ENCODE measurements at regions not wholly inside any gene's neighbourhood (a gene's known extent, or its start where the extent isn't known, plus 50 kb on each side); places are given as distances from the start of the nearest gene placed in this dataset.
A peak's percentile ranks its signal among the peaks of the same experiment; 100 is the strongest.

DNA sequence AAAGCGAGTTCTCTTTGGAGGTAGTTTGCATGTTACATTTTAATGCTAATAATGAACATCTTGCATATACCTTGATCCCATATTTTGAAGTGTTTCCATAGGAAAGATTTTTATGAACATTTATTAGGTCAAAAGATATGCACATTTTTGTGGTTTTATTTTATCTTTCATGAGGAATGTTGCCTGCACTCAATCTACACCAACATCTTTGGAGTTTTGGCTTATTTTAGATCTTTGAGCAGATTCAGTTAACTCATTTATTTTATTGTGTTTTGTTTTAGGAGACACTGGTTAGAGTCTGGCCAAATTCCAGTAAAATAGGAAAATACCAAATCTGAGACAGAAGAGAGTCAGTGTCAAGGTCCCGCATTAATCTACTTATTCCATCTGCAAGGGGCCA lies 540.9 kb downstream of the RNF144A start:
- DNase-seq (ENCODE audit: low read depth in 3 of 3): no peak

- peak in 1 of 3 experiments; percentile 20 for DNase-seq (ENCODE audit: low read depth in 3 of 3)
Measured at GRCh38 chr2:7467782-7468447, 550.7 kb downstream of the RNF144A start.

- no peak for DNase-seq (ENCODE audit: low read depth in 3 of 3)
Measured at GRCh38 chr2:7468448-7468828, 551.2 kb downstream of the RNF144A start.

DNA sequence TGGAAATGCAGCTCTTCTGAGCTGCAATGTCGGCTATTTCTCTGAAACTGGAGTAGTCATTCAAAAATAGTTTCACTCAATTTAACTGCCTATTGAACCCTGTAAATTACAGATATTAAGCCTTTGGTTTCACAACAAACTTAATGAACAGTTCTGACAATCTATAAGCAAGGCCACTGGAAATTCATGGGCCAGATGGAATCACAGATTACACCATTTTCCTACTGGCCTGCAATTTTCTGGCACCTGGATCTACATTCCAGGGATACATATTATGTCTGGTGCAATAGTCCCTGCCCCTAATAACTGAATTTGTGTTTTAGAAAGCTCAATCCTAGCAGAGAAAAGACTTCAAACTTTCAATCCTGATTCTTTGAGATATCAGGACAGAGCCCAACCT lies 551.7 kb downstream of the RNF144A start:
- DNase-seq (ENCODE audit: low read depth in 3 of 3): no peak

GRCh38 chr2:7471185-7471584 lies 554.0 kb downstream of the RNF144A start:
- no peak for DNase-seq (ENCODE audit: low read depth in 3 of 3)

DNA sequence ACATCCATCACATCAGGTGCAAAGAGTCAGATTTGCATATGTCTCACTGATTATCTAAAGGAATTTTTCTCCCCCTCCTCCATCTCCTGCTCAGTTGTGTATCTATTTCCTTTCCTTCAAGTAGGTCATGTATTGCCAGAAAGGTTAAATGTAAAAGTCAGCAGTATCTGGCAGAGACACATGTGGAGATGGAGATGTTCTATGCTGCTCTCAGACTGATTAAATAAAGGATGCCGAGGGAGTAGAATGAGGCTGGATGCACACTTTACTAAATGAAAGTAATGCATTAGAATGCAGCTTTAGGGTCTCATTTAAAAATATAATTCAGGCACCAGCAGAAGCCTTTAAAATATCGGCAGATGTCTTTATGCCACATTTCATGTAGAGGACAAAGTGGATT lies 555.3 kb downstream of the RNF144A start:
- no peak for DNase-seq (ENCODE audit: low read depth in 3 of 3)

DNA sequence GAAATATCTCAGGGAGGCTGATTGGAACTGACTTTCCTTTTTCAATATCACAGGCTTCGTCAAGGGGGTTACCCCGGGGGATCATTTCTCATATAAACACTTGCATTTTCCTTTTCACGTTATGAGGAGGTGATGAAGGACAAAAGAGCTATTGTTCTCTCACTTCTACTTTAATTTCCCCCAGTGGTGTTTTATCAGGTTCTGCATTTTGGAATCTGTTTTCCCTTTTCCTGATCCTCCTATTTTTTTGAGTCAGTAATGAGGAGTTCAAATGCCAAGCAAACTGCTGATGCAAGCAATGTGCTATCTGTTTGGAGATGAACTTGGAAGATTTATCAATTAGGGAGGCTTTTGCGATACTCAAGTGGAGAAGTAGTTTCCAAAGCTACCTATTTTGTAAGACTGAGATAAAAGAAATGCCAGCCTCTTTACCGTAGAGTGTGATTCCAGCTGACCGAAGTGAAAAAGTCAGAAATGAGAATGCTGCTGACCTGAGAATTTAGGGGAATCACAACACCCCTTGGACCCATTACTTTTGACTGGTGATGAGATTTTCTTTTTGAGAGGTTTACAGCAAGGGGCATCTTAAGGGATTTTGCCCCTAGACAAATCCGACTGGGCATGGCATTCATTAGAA lies 556.0 kb downstream of the RNF144A start:
- DNase-seq (ENCODE audit: low read depth in 3 of 3): no peak

GRCh38 chr2:7476371-7476770 lies 559.2 kb downstream of the RNF144A start:
- DNase-seq (ENCODE audit: low read depth in 3 of 3): no peak

DNA sequence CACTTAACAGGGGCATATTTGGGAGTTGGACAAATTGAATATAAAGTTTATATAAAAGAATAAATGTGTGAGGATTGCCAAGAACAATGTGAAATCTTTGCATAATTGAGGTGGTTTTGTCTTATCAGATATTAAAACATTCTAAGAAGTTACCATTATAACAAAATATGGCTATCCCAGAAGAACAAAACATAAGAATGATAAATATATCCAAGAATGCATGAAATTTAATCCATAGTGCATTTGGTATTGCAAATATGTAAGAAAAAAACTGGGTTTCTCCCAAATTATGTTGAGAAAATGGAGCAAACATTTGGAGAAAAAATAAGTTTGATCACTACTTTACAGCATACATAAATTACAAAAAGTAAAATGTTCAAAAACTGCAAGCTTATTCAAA lies 562.4 kb downstream of the RNF144A start:
- DNase-seq (ENCODE audit: low read depth in 3 of 3): no peak

DNA sequence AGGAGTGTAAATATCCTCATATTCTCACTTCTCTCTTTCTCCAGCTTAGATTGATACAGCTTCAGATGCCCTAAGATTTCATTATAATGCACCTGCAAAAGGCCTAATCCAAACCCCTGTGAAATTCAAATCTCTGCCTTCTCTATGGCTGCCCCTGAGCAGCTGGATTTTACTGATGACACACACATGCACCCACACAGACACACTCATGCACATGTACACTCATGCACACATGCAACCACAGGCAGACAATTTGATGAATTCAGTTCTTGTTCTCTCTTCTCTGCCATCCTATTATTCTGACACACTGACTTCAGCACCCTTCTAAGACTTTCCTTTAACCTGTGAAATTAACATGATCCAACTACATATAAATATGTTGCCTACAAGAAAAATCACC lies 563.2 kb downstream of the RNF144A start:
- no peak for DNase-seq (ENCODE audit: low read depth in 3 of 3)

GRCh38 chr2:7490672-7491071 lies 573.5 kb downstream of the RNF144A start:
- no peak for DNase-seq (ENCODE audit: low read depth in 3 of 3)

GRCh38 chr2:7492719-7493118 lies 575.5 kb downstream of the RNF144A start:
- no peak for DNase-seq (ENCODE audit: low read depth in 3 of 3)

DNA sequence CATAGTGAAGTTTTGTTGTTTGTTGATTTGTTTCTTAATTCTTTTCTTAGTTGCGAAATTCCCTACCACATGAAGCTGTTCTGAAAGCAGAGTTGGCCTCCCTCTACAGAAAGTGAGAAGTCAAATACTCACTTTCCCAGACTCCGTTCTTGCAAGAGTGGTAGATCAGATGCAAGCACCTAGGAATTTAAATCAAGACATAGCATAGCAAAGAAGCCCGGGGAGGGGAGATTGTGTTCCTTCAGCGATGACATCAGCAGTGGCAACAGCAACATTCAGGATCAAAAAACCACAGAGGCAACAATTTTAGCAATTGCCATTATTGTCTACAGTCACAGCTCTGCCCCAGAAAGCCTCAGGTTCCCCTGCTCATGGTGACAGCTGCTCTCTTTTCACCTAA lies 580.0 kb downstream of the RNF144A start:
- DNase-seq (ENCODE audit: low read depth in 3 of 3): no peak

DNA sequence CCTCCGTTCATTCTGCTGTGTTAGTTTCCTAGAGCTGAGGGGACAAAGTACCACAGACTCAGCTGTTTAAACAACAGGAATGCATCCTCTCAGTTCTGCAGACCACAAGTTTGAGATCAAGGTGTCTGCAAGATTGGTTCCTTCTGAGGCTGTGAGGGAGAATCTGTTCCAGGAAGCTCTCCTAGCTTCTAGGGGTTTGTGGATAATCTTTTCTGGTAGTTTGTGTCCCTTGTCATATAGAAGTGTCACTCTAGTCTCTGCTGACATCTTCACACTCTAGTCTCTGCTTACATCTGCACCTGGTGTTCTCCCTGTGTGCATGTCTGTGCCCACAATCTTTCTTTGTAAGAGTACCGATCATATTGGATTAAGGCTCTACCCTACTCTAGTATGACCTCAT lies 581.8 kb downstream of the RNF144A start:
- no peak for DNase-seq (ENCODE audit: low read depth in 3 of 3)

DNA sequence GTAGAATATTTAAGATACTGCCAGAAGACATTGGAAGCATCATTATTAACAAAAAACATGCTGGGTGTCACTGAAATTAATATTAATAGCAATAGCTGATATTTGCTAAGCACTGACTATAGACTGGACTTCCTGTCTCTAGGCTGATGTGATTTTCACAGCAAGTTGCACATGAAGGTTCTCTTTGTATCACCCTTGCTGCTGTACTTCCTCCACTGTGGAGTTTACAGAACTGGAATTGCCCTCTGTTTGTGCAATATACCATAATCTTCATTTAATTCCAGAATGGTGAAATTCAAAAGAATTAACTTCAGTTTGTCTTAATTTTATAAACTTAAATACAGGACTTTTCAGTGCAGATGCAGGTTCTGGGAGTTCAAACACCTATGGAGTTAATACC lies 585.1 kb downstream of the RNF144A start:
- no peak for DNase-seq (ENCODE audit: low read depth in 3 of 3)

- no peak for DNase-seq (ENCODE audit: low read depth in 3 of 3)
Measured at GRCh38 chr2:7508296-7508943, 591.2 kb downstream of the RNF144A start.

GRCh38 chr2:7510353-7510752 lies 593.1 kb downstream of the RNF144A start:
- DNase-seq (ENCODE audit: low read depth in 3 of 3): no peak

DNA sequence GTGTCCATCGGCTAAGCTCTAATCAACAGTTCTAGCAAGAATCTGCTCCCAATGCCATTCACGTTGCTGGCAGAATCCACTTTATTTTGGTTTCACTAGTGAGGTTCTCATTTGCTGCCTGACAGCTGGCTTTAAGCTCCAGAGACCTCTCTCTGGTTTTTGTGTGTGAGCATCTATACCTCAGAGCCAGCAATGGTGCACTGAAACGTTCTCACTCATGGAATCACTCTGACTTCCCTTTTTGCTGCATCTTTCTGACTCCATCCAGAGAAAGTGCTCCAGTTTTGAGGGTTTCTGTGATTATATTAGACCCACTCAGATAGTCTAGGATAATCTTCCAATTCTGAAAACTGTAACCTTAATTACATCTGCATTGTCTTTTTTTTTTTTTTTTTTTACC lies 596.6 kb downstream of the RNF144A start:
- DNase-seq (ENCODE audit: low read depth in 3 of 3): no peak

GRCh38 chr2:7515327-7515726 lies 598.1 kb downstream of the RNF144A start:
- DNase-seq (ENCODE audit: low read depth in 3 of 3): no peak

- no peak for DNase-seq (ENCODE audit: low read depth in 3 of 3)
Measured at GRCh38 chr2:7516484-7517063, 599.4 kb downstream of the RNF144A start.

- no peak for DNase-seq (ENCODE audit: low read depth in 3 of 3)
Measured at GRCh38 chr2:7517088-7517487, 599.9 kb downstream of the RNF144A start.

DNA sequence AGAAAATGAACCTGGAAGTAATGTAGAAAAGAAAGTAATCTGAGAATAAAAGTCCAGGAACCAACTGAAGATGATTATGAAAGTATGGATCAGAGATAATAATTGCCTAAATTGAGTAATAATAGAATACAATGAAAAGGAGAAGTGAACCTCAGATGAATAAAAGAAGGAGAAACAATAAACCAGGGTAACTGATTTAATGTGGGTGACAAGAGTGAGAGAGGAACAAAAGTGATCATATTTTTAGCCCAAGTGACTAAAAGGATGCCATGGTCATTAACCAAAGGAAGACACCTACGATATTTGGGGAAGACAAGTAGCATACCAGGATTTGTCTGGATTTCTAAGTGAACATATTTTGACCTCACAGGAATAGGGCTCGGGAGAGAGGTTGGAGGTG lies 600.6 kb downstream of the RNF144A start:
- DNase-seq (ENCODE audit: low read depth in 3 of 3): no peak
